Breast epithelium (tissue), 3 donors: ENCODE measurements at regions not wholly inside any gene's neighbourhood (a gene's known extent, or its start where the extent isn't known, plus 50 kb on each side); places are given as distances from the start of the nearest gene placed in this dataset.
"Not testable (repeated sequence)": the region's sequence is repeated elsewhere in the genome, so short reads cannot be mapped to it uniquely, and the experiment has no call there.

ENCODE experiments used
- POLR2A ChIP-seq: fragments of 450-650 bp; IDR thresholded peaks from one replicate; pipeline ENCODE4 v1.6.1; 2016; ENCODE audit warnings: antibody characterized with exemption, mild to moderate bottlenecking, moderate library complexity
- TF ChIP-seq, protein P1 (sequence below), 3 donors: fragments of 450-650 bp; IDR thresholded peaks; one replicate each; pipeline ENCODE4 v1.5.1; 2016 to 2017; ENCODE audit warnings: antibody characterized with exemption in 3 of 3, mild to moderate bottlenecking in 3 of 3, moderate library complexity in 3 of 3

DNA sequence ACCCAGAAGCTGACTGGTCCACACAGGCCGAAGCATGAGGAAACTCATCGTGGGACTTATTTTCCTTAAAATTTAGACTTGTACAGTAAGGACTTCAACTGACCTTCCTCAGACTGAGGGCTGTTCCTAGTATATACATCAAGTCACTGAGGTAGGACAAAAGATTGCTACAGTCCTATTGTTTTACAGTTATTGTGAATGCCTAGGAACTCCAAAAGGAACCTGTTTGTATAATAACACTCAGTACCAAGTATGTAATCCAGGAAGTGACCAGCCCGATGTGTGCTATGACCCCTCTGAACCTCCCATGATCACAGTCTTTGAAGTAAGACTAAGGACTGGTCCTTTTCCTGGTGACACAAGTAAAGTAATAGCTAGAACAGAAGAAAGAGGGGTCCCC is 136.3 kb downstream of the RELL1 start:
- TF ChIP-seq, protein P1, sequence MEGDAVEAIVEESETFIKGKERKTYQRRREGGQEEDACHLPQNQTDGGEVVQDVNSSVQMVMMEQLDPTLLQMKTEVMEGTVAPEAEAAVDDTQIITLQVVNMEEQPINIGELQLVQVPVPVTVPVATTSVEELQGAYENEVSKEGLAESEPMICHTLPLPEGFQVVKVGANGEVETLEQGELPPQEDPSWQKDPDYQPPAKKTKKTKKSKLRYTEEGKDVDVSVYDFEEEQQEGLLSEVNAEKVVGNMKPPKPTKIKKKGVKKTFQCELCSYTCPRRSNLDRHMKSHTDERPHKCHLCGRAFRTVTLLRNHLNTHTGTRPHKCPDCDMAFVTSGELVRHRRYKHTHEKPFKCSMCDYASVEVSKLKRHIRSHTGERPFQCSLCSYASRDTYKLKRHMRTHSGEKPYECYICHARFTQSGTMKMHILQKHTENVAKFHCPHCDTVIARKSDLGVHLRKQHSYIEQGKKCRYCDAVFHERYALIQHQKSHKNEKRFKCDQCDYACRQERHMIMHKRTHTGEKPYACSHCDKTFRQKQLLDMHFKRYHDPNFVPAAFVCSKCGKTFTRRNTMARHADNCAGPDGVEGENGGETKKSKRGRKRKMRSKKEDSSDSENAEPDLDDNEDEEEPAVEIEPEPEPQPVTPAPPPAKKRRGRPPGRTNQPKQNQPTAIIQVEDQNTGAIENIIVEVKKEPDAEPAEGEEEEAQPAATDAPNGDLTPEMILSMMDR (IDR thresholded peaks at IDR 0.05): not testable (repeated sequence)
- not testable (repeated sequence) for TF ChIP-seq POLR2A
